Sigmoid colon (tissue), 3 donors: ENCODE measurements at regions not wholly inside any gene's neighbourhood (a gene's known extent, or its start where the extent isn't known, plus 50 kb on each side); places are given as distances from the start of the nearest gene placed in this dataset.

ENCODE experiments used
- CTCF ChIP-seq, 4 experiments: fragments of 450-650 bp in 3 of 4; fragments of 200-600 bp in 1 of 4; IDR thresholded peaks; one replicate each; pipeline ENCODE4 v1.5.1; 2016 to 2019; ENCODE audit warnings: antibody characterized with exemption in 4 of 4, mild to moderate bottlenecking in 3 of 4, moderate library complexity in 2 of 4
- POLR2A ChIP-seq, 2 donors: fragments of 450-650 bp; IDR thresholded peaks; one replicate each; pipeline ENCODE4 v1.6.1; 2016; ENCODE audit warnings: antibody characterized with exemption in 2 of 2, mild to moderate bottlenecking in 2 of 2, moderate library complexity in 2 of 2

- TF ChIP-seq CTCF (IDR thresholded peaks at IDR 0.05) (no peak), POLR2A (IDR thresholded peaks at IDR 0.05) (no peak)
Observed at GRCh38 chr14:43901911-43902673, 605.0 kb downstream of the FSCB start.
